ENCODE measurements at regions not wholly inside any gene's neighbourhood (a gene's known extent, or its start where the extent isn't known, plus 50 kb on each side); places are given as distances from the start of the nearest gene placed in this dataset.

GRCh38 chr7:131690441-131690840, 134.0 kb upstream of the PODXL start:
- TF ChIP-seq EZH2 (IDR thresholded peaks at IDR 0.05; ENCODE audit: low read depth) (no peak), CTCF (conservative IDR thresholded peaks at IDR 0.05) (no peak)
